Small intestine (tissue), 7 donors: ENCODE measurements at regions not wholly inside any gene's neighbourhood (a gene's known extent, or its start where the extent isn't known, plus 50 kb on each side); places are given as distances from the start of the nearest gene placed in this dataset.
"Not testable (repeated sequence)": the region's sequence is repeated elsewhere in the genome, so short reads cannot be mapped to it uniquely, and the experiment has no call there.

Source experiments
- DNase-seq, 2 donors: peaks; one replicate each; pipeline versions ENCODE4 v3.0.0 to v3.0.0-alpha.2; 2013
- FAIRE-seq: peaks from 2 replicates; lab custom pipeline; 2012; peaks lifted over from hg19 to GRCh38; lab: Jason Lieb, UNC
- H3K27ac ChIP-seq, 3 donors: one replicate each; pipeline ENCODE4 v1.5.1; 2013; ENCODE audit warnings: low read length in 2 of 3, mild to moderate bottlenecking in 2 of 3, control low read depth in 1 of 3, inconsistent platforms in 1 of 3, low read depth in 1 of 3, moderate library complexity in 1 of 3
- H3K27me3 ChIP-seq, 3 donors: one replicate each; pipeline ENCODE4 v1.6.1; 2013; ENCODE audit warnings: low read length in 3 of 3, inconsistent platforms in 1 of 3; ENCODE audit not compliant: control insufficient read depth in 3 of 3, insufficient read depth in 3 of 3
- H3K36me3 ChIP-seq, 3 donors: one replicate each; pipeline ENCODE4 v1.6.1; 2013; ENCODE audit warnings: low read length in 3 of 3, inconsistent platforms in 1 of 3, low read depth in 1 of 3, mild to moderate bottlenecking in 1 of 3, moderate library complexity in 1 of 3; ENCODE audit not compliant: control insufficient read depth in 3 of 3, insufficient read depth in 2 of 3
- H3K4me1 ChIP-seq, 3 donors: one replicate each; pipeline ENCODE4 v1.6.1; 2013; ENCODE audit warnings: low read length in 2 of 3, inconsistent platforms in 1 of 3, low read depth in 1 of 3, mild to moderate bottlenecking in 1 of 3, moderate library complexity in 1 of 3; ENCODE audit not compliant: control insufficient read depth in 3 of 3, insufficient read depth in 2 of 3
- H3K4me3 ChIP-seq, 3 donors: one replicate each; pipeline ENCODE4 v1.5.1; 2013; ENCODE audit warnings: low read length in 3 of 3, control low read depth in 1 of 3, inconsistent platforms in 1 of 3, low read depth in 1 of 3, mild to moderate bottlenecking in 1 of 3, moderate library complexity in 1 of 3
- H3K9me3 ChIP-seq, 2 donors: one replicate each; pipeline ENCODE4 v1.6.1; 2013; ENCODE audit warnings: low read depth in 1 of 2, low read length in 1 of 2; ENCODE audit not compliant: control insufficient read depth in 2 of 2, insufficient read depth in 1 of 2
- WGBS, 3 donors: extraction: QIAGEN DNeasy Blood & Tissue Kit; methylation state at CpG; one replicate each; pipeline ENCODE4 v1.1.7; 2013; 5-methylcytosine and 5-hydroxymethylcytosine counted together
- donor health status: healthy with polysubstance abuse.
- donor health status: control.
- donor health status: control.
- donor health status: Bipolar disorder and iron deficiency.
- donor health status: healthy.

DNA sequence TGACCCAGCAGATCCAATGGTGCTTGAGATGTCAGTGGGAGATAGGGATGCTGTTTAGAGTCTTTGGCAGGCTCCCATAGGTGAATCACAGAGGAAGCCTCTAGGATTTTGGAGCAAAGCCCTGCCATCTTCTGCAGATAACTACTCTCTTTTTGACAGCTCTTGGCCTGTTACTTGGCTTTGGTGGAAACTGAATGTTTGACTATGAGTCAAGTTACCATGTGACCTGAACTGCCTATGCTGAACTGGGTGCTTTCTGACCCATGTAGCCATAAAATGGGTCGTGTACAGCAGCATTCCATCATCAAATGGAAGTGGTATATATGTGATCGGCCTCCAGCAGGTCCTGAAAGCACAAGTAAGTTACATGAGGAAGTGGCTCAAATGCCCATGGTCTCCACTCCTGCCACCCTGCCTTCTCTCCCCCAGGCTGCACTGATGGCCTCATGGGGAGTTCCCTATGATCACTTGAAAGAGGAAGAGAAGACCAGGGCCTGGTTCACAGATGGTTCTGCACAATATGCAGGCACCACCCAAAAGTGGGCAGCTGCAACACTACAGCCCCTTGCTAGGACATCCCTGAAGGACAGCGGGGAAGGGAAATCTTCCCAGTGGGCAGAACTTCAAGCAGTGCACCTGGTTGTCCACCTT is 105.6 kb upstream of the ZC3H12A start:
- not testable (repeated sequence) for DNase-seq, H3K9me3 ChIP-seq, H3K4me3 ChIP-seq, H3K36me3 ChIP-seq, FAIRE-seq, H3K27me3 ChIP-seq, H3K4me1 ChIP-seq, H3K27ac ChIP-seq
- WGBS, 3 donors, result 54 to 65% (median 56%) methylated on average over 3 of the region's 3 CpGs

DNA sequence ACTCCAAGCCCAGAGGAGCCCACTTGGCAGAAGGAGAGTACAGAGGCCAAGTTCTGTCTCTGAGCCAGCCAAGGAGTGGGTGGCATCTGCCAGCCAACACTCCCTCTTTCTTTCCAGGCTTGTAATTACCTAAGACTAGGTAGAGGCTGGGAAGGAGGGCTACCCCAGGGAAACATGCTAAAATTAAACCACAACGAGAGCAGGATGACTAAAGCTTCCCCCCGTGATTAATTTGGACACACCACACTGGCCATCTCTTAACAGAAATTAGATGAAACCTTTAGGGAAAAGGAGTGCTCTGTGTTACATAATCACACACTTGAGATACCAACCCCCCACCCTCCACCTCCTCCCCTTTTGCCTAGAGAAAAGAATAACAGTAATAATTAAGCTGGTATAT is 102.1 kb upstream of the ZC3H12A start:
- Histone ChIP-seq H3K27ac (no peak overlapping the region), H3K9me3 (no peaks in the 10 kb centered on the region), H3K36me3 (no peaks in the 10 kb centered on the region), H3K27me3 (peaks cover 0 to 5% (median 0%) of the 10 kb centered on the region in 3 donors), H3K4me1 (no peaks in the 10 kb centered on the region), H3K4me3 (no peak overlapping the region)
- FAIRE-seq (no peak), DNase-seq (no peak)
- 61 to 78% (median 64%) methylated on average over 2 of the region's 2 CpGs for WGBS, 3 donors

DNA sequence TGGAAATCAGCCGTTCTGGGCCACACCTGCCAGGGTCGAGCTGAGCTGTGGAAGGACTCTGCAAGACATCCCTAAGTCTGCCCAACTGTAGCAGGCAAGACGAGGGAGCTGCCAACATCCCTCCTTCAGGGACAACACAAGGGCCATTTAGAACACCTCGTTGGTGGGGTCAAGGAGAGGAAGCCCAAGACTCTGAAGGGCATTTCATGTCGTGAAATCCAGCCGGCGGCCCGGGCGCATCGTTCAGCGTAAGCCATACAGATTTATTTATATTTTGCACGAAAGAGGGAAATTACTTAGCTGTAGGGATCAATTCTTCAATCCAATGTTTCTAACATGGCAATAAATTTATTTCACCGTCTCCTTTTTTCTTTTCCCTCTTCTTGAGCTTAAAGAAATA is 101.7 kb upstream of the ZC3H12A start:
- Histone ChIP-seq H3K27ac (no peak overlapping the region), H3K36me3 (no peaks in the 10 kb centered on the region), H3K4me3 (no peak overlapping the region), H3K4me1 (no peaks in the 10 kb centered on the region), H3K9me3 (no peaks in the 10 kb centered on the region), H3K27me3 (peaks cover 0 to 5% (median 0%) of the 10 kb centered on the region in 3 donors)
- DNase-seq, result no peak
- 73 to 77% (median 74%) methylated on average over 13 of the region's 13 CpGs for WGBS, 3 donors
- FAIRE-seq, result no peak

DNA sequence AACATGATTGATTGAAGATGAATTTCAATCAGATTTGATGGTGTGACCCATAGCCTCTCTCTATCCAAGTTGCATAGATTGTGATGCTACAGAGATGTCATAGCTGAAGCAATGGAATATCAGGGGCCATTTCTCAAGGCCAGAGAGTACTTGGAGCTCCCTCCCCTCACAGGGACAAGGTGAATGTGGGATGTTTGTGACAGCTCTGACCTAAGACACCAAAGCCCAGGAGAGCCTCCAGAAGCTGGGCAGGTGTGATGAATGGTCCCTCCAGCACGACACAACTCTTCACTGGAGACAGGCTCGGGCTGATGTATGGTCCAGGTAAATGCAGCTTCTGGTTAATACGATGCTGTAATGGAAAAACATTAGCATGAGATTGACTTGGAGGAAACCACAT is 101.0 kb upstream of the ZC3H12A start:
- DNase-seq (no peak), FAIRE-seq (no peak)
- H3K27me3 ChIP-seq, result peaks cover 0 to 5% (median 0%) of the 10 kb centered on the region in 3 donors
- no peak overlapping the region for H3K27ac ChIP-seq
- 72 to 84% (median 81%) methylated on average over 3 of the region's 3 CpGs for WGBS, 3 donors
- H3K4me3 ChIP-seq, result no peak overlapping the region
- no peaks in the 10 kb centered on the region for H3K4me1 ChIP-seq
- no peaks in the 10 kb centered on the region for H3K9me3 ChIP-seq
- no peaks in the 10 kb centered on the region for H3K36me3 ChIP-seq

DNA sequence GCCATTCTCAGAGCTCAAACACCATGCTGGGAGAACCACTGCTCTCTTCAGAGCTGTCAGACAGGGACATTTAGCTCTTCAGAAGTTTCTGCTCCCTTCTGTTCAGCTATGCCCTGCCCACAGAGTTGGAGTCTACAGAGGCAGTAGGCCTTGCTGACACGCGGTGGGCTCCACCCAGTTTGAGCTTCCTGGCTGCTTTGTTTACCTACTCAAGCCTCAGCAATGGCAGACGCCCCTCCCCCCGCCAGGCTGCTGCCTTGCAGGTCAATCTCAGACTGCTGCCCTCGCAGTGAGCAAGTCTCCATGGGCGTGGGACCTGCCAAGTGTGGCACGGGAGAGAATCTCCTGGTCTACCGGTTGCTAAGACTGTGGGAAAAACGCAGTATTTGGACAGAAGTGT is 93.8 kb upstream of the ZC3H12A start:
- H3K9me3 ChIP-seq, H3K27me3 ChIP-seq, H3K36me3 ChIP-seq, DNase-seq, H3K4me1 ChIP-seq, H3K4me3 ChIP-seq, FAIRE-seq, H3K27ac ChIP-seq: not testable (repeated sequence)
- WGBS, 3 donors, result 27 to 44% (median 31%) methylated on average over 9 of the region's 9 CpGs

DNA sequence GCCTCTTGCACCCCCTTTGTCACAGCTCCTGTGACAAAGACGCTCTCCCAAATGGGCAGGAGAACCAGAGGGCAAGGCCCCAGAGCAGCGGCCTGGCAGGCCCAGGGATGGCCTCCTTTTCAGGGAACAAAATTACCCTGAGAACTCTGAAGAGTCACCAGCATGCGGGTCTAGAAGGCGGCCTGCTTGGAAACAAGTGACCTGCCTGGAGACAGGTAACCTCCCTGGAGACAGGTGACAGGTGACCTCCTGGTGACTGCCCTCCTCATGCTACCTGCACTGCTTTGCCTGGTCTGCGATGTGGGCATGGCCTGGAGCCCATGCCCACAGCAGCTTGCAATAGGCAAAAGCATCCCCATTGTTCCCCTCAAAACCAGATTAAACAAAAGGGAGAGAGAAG is 86.5 kb upstream of the ZC3H12A start:
- Histone ChIP-seq H3K27me3 (peaks cover 0 to 4% (median 3%) of the 10 kb centered on the region in 3 donors), H3K9me3 (no peaks in the 10 kb centered on the region), H3K4me1 (no peaks in the 10 kb centered on the region), H3K27ac (no peak overlapping the region), H3K36me3 (no peaks in the 10 kb centered on the region), H3K4me3 (no peak overlapping the region)
- FAIRE-seq (no peak), DNase-seq (no peak)
- 72 to 82% (median 81%) methylated on average over 5 of the region's 5 CpGs for WGBS, 3 donors

DNA sequence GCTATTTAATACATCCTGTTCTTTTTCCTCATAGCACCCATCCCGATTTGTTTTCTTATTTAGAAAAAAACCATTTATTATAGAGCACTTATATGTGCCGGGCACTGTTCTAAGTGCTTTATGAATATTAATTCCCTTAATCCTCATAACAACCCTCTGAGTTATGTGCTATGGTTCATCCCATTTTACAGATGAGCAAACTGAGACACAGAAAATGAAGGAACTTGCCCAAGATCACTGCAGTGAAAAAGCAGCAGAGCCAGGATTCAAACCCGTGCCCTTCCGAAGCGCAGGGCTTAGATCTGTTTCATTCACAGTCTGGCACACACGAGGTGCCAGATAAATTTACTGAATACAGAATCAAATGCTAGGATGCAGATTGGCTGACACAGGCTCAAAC is 85.1 kb upstream of the ZC3H12A start:
- no peaks in the 10 kb centered on the region for H3K36me3 ChIP-seq
- 76 to 86% (median 78%) methylated on average over 6 of the region's 6 CpGs for WGBS, 3 donors
- DNase-seq (no peak), FAIRE-seq (no peak)
- H3K9me3 ChIP-seq, result no peaks in the 10 kb centered on the region
- no peaks in the 10 kb centered on the region for H3K4me1 ChIP-seq
- H3K27me3 ChIP-seq, result peaks cover 0 to 6% (median 4%) of the 10 kb centered on the region in 3 donors
- no peak overlapping the region for H3K27ac ChIP-seq
- H3K4me3 ChIP-seq, result no peak overlapping the region

DNA sequence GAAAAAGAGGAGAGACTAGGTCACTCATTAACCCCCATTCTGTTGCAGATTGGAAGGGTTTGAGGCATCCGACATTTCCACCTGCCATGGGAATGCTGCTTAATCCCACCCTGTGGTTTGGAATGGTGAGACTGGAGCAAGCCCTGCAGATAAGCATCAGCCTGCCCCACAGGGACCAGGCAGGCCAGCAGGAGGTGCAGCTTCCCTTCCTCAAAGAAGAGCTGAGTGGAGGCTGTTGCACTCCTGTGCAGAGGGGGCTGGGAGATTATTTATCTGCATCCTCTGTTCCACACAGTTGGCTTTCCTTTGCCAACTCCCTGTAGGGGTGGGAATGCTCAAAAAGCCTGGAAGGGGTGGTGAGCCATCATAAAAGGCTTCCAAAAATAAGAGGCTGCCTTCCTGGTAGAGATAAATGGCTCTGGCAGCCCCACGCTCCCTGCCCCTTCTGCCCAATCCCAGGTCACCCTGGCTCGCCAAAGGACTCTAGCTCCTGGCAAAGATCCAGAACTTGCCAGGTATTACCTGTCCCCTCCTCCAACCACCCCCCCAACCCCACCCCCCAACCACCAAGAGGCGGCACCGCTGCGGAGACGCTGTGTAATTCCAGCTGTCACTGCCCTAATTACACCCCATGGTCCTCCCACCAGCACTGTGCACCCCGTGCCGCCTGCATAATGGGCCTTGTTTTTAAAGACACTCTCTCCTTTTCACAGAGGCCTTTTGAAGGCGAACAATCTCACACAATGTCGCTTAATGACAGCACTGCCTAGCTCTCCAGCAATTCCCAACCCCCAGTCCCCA is 83.0 kb upstream of the ZC3H12A start:
- Histone ChIP-seq H3K27me3 (peaks cover 0 to 14% (median 4%) of the 10 kb centered on the region in 3 donors), H3K4me3 (no peak overlapping the region), H3K4me1 (no peaks in the 10 kb centered on the region), H3K27ac (no peak overlapping the region), H3K9me3 (no peaks in the 10 kb centered on the region), H3K36me3 (no peaks in the 10 kb centered on the region)
- WGBS, 3 donors, result 7 to 17% (median 15%) methylated on average over 11 of the region's 11 CpGs
- DNase-seq (no peak), FAIRE-seq (no peak)
